ENCODE measurements at regions not wholly inside any gene's neighbourhood (a gene's known extent, or its start where the extent isn't known, plus 50 kb on each side); places are given as distances from the start of the nearest gene placed in this dataset.

GRCh38 chr14:59028476-59029202 is 159.8 kb upstream of the DAAM1 start:
- Histone ChIP-seq H3K14ac (ENCODE audit: insufficient read length) (no peak overlapping the region), H3K18ac (ENCODE audit: extremely low read depth, low read length) (0 out of 2 replicates have a peak overlapping the region, but pooled peaks have one; percentile 62), H3K79me2 (ENCODE audit: control insufficient read depth in 1 of 2, insufficient read depth in 2 of 2, low read length in 2 of 2) (no peaks in the 10 kb centered on the region), H3K9ac (replicated peaks in 1 of 4; ENCODE audit: extremely low read depth in 1 of 4, low read depth in 3 of 4, low read length in 3 of 4) (no peak overlapping the region), H4K8ac (ENCODE audit: extremely low read depth, insufficient read depth, low read length) (no peak overlapping the region), H2BK12ac (ENCODE audit: low read depth, low read length) (no peak overlapping the region; the same call in 1 of the 2 replicates), H4K20me1 (replicated peaks in 1 of 2; ENCODE audit: control insufficient read depth in 1 of 2, insufficient read depth in 2 of 2, low read length in 2 of 2) (no peaks in the 10 kb centered on the region), H3K56ac (replicated peaks; ENCODE audit: insufficient read length, low read depth, low read length) (no peak overlapping the region), H4K91ac (replicated peaks; ENCODE audit: insufficient read length, low read length) (no peak overlapping the region), H2AFZ (ENCODE audit: low read length) (peak overlapping the region; percentile 80), H3K36me3 (ENCODE audit: control insufficient read depth in 2 of 4, insufficient read depth in 4 of 4, low read length in 3 of 4) (no peaks in the 10 kb centered on the region), H2BK5ac (ENCODE audit: low read depth, low read length) (no peak overlapping the region), H3K27ac (ENCODE audit: low read depth, low read length) (no peak overlapping the region), H3K4me2 (ENCODE audit: insufficient read depth in 1 of 2, low read depth in 2 of 2, low read length in 2 of 2) (peak overlapping the region in 1 of 2 experiments; percentile 37; a peak in 1 of 4 replicates), H2BK120ac (replicated peaks; ENCODE audit: low read depth, low read length) (no peak overlapping the region), H2BK20ac (ENCODE audit: low read length) (no peak overlapping the region), H3K79me1 (ENCODE audit: low read depth, low read length) (no peaks in the 10 kb centered on the region), H3K4me1 (replicated peaks in 1 of 4; ENCODE audit: control insufficient read depth in 3 of 4, insufficient read depth in 4 of 4, low read length in 3 of 4) (peaks cover 0 to 4% (median 2%) of the 10 kb centered on the region in 4 experiments; a peak in 2 of 7 replicates), H2BK15ac (ENCODE audit: low read length) (no peak overlapping the region), H3K4ac (replicated peaks; ENCODE audit: insufficient read length, low read depth, low read length) (no peak overlapping the region), H3K23ac (ENCODE audit: insufficient read length) (no peak overlapping the region), H3K9me3 (ENCODE audit: insufficient read depth in 2 of 2, low read depth in 1 of 2, low read length in 1 of 2) (no peaks in the 10 kb centered on the region), H4K5ac (ENCODE audit: insufficient read length, low read depth, low read length) (no peak overlapping the region), H3K23me2 (ENCODE audit: low read depth, low read length) (no peaks in the 10 kb centered on the region), H2AK5ac (ENCODE audit: low read depth, low read length) (no peak overlapping the region), H3K27me3 (replicated peaks in 1 of 4; ENCODE audit: control insufficient read depth in 3 of 4, extremely low read depth in 1 of 4, insufficient read depth in 3 of 4, low read length in 3 of 4) (no peaks in the 10 kb centered on the region), H3K4me3 (ENCODE audit: extremely low read depth in 1 of 4, insufficient read depth in 2 of 4, low read depth in 3 of 4, low read length in 4 of 4) (no peak overlapping the region)
- DNase-seq (ENCODE audit: low read depth in 1 of 2, low spot score in 2 of 2) (peak; percentile 23 to 62), FAIRE-seq (peak; percentile 13)
- ChIA-PET CTCF (ENCODE audit: partially characterized antibody) (interaction anchor here (0.6 to 2.8 kb wide), 27 partner anchors 8 to 527 kb away, joined by 3 to 13 read pairs (median 3); no protein-coding TSS in a partner anchor), POLR2A (ENCODE audit: partially characterized antibody) (no interaction called here)
- TF ChIP-seq RAD21 (IDR thresholded peaks at IDR 0.05 in 1 of 2, conservative IDR thresholded peaks at IDR 0.05 in 1 of 2; ENCODE audit: low read depth in 2 of 2, low read length in 2 of 2) = peak; percentile 84 to 86
- TF ChIP-seq BACH1 (IDR thresholded peaks at IDR 0.05; ENCODE audit: low read length) = no peak
- TF ChIP-seq, protein P1, sequence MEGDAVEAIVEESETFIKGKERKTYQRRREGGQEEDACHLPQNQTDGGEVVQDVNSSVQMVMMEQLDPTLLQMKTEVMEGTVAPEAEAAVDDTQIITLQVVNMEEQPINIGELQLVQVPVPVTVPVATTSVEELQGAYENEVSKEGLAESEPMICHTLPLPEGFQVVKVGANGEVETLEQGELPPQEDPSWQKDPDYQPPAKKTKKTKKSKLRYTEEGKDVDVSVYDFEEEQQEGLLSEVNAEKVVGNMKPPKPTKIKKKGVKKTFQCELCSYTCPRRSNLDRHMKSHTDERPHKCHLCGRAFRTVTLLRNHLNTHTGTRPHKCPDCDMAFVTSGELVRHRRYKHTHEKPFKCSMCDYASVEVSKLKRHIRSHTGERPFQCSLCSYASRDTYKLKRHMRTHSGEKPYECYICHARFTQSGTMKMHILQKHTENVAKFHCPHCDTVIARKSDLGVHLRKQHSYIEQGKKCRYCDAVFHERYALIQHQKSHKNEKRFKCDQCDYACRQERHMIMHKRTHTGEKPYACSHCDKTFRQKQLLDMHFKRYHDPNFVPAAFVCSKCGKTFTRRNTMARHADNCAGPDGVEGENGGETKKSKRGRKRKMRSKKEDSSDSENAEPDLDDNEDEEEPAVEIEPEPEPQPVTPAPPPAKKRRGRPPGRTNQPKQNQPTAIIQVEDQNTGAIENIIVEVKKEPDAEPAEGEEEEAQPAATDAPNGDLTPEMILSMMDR (IDR thresholded peaks at IDR 0.05; ENCODE audit: control extremely low read depth in 1 of 3, insufficient read depth in 1 of 3, low read depth in 1 of 3, low read length in 3 of 3) = peak; percentile 76 to 86 (median 84)
- WGBS, 2 experiments (ENCODE audit: extremely low coverage in 1 of 2, insufficient coverage in 1 of 2, insufficient read length in 1 of 2, insufficient replicate concordance in 2 of 2, low coverage in 1 of 2, low lambda C conversion rate in 2 of 2, missing lambda C conversion rate in 1 of 2) = 7% methylated on average over 5 of the region's 5 CpGs; no CpG with 5 or more reads in 1 of the 2 experiments
